ENCODE measurements at regions not wholly inside any gene's neighbourhood (a gene's known extent, or its start where the extent isn't known, plus 50 kb on each side); places are given as distances from the start of the nearest gene placed in this dataset.

GRCh38 chr9:28923351-28923750 lies 1350.1 kb upstream of the C9orf72 start:
- Histone ChIP-seq H3K9ac (ENCODE audit: insufficient read depth in 1 of 2, low read depth in 2 of 2, low read length in 2 of 2) (no peak overlapping the region), H3K27ac (ENCODE audit: extremely low read depth, low read depth, low read length) (no peak overlapping the region), H3K9me1 (ENCODE audit: control insufficient read depth, insufficient read depth, low read length) (no peaks in the 10 kb centered on the region), H3K4me2 (ENCODE audit: insufficient read depth, low read length) (no peak overlapping the region), H3K4me3 (no peak overlapping the region), H3K79me2 (ENCODE audit: control insufficient read depth, insufficient read depth, low read length) (no peaks in the 10 kb centered on the region), H2AFZ (ENCODE audit: low read depth, low read length) (no peak overlapping the region), H4K20me1 (replicated peaks; ENCODE audit: control insufficient read depth, insufficient read depth, low read length) (no peaks in the 10 kb centered on the region), H3K4me1 (replicated peaks in 1 of 2; ENCODE audit: control insufficient read depth in 2 of 2, insufficient read depth in 2 of 2, low read length in 2 of 2) (no peaks in the 10 kb centered on the region), H3K36me3 (ENCODE audit: control insufficient read depth, insufficient read depth, low read length) (no peaks in the 10 kb centered on the region), H3K27me3 (ENCODE audit: control insufficient read depth in 2 of 2, insufficient read depth in 2 of 2, low read length in 2 of 2) (no peaks in the 10 kb centered on the region), H3K9me3 (replicated peaks; ENCODE audit: control insufficient read depth, insufficient read depth, low read depth, low read length) (no peaks in the 10 kb centered on the region)
- FAIRE-seq (no peak), ATAC-seq (no peak), DNase-seq (ENCODE audit: extremely low read depth in 1 of 4, low spot score in 3 of 4) (no peak)
- POLR2A ChIA-PET, result no interaction called here
- CTCF ChIA-PET (ENCODE audit: low intra/inter-chr PET ratio), result no interaction called here
- intact Hi-C loops (cut with micrococcal nuclease), result no loop called here
- TF ChIP-seq ZBTB7A (IDR thresholded peaks at IDR 0.05; ENCODE audit: borderline replicate concordance, control insufficient read depth, low read depth, low read length) (no peak), ZNF639 (CRISPR knock-in tag; conservative IDR thresholded peaks at IDR 0.05 in 1 of 2, IDR thresholded peaks at IDR 0.05 in 1 of 2) (no peak), ZNF449 (CRISPR knock-in tag; IDR thresholded peaks at IDR 0.05) (no peak), NCOR1 (IDR thresholded peaks at IDR 0.05) (no peak), ZNF79 (CRISPR knock-in tag; IDR thresholded peaks at IDR 0.05; ENCODE audit: low read depth) (no peak), TFAP4 (CRISPR knock-in tag; IDR thresholded peaks at IDR 0.05; ENCODE audit: borderline replicate concordance) (no peak), NBN (IDR thresholded peaks at IDR 0.05; ENCODE audit: low read depth) (no peak), NKRF (IDR thresholded peaks at IDR 0.05; ENCODE audit: borderline replicate concordance) (no peak), DNMT1 (IDR thresholded peaks at IDR 0.05) (no peak), ZNF408 (CRISPR knock-in tag; IDR thresholded peaks at IDR 0.05; ENCODE audit: low read depth) (no peak), BRD9 (IDR thresholded peaks at IDR 0.05; ENCODE audit: low read depth, partially characterized antibody) (no peak), ERF (CRISPR knock-in tag; IDR thresholded peaks at IDR 0.05) (no peak), ZNF3 (CRISPR knock-in tag; IDR thresholded peaks at IDR 0.05) (no peak), MXD1 (CRISPR knock-in tag; IDR thresholded peaks at IDR 0.05; ENCODE audit: borderline replicate concordance, poor library complexity, severe bottlenecking) (no peak), MIER1 (IDR thresholded peaks at IDR 0.05; ENCODE audit: low read depth) (no peak), PHB2 (IDR thresholded peaks at IDR 0.05; ENCODE audit: low read depth) (no peak), POLR3A (IDR thresholded peaks at IDR 0.05; ENCODE audit: borderline replicate concordance, extremely low read depth, insufficient read depth, insufficient read length) (no peak), ZNF143 (CRISPR knock-in tag; IDR thresholded peaks at IDR 0.05) (no peak)
- in situ Hi-C loops (cut with MboI), result no loop called here
- WGBS (ENCODE audit: insufficient coverage, low coverage, missing lambda C conversion rate), result no CpG with 5 or more reads among the region's 3 CpGs
- no TSS peak for BruUV-seq (replicated peaks)

Data from K562 (cell line).